ENCODE measurements at regions not wholly inside any gene's neighbourhood (a gene's known extent, or its start where the extent isn't known, plus 50 kb on each side); places are given as distances from the start of the nearest gene placed in this dataset.

- H2AFZ ChIP-seq (ENCODE audit: control insufficient read depth, low read depth, low read length), result no peak overlapping the region
- ATAC-seq (no peak), FAIRE-seq (no peak), DNase-seq (ENCODE audit: low read depth, low spot score) (no peak)
- 7% methylated on average over 3 of the region's 3 CpGs for whole genome bisulfite sequencing (ENCODE audit: insufficient coverage, insufficient replicate concordance, low lambda C conversion rate, missing lambda C conversion rate)
- ChIA-PET SMC1A (ENCODE audit: uncharacterized antibody, unreplicated experiment) (interaction anchor here (0.6 to 1.4 kb wide), 2 partner anchors 10 to 297 kb away, joined by 3 to 5 read pairs; no protein-coding TSS in a partner anchor), POLR2A (no interaction called here), CTCF (no interaction called here), RAD21 (ENCODE audit: unreplicated experiment) (no interaction called here)
- H3K27ac ChIP-seq (ENCODE audit: control insufficient read depth, insufficient read depth), result no peak overlapping the region
- no peak overlapping the region for H3K4me3 ChIP-seq
- H3K79me2 ChIP-seq (ENCODE audit: control insufficient read depth, insufficient read depth, low read length), result no peaks in the 10 kb centered on the region
- no peak overlapping the region for H3K4me2 ChIP-seq (ENCODE audit: control insufficient read depth, insufficient read depth)
- no peaks in the 10 kb centered on the region for H3K36me3 ChIP-seq (ENCODE audit: control insufficient read depth in 2 of 2, insufficient read depth in 2 of 2, low read length in 1 of 2)
- no peak for TF ChIP-seq NBN (IDR thresholded peaks at IDR 0.05)
- TF ChIP-seq PRDM15 (CRISPR knock-in tag; IDR thresholded peaks at IDR 0.05), result no peak
- TF ChIP-seq KAT2A (conservative IDR thresholded peaks at IDR 0.05; ENCODE audit: control insufficient read depth, low read depth, low read length), result no peak
- no peak for TF ChIP-seq IKZF1 (conservative IDR thresholded peaks at IDR 0.05)
- TF ChIP-seq MAX (IDR thresholded peaks at IDR 0.05; ENCODE audit: low read depth, low read length), result no peak
- TF ChIP-seq ZNF207 (IDR thresholded peaks at IDR 0.05; ENCODE audit: borderline replicate concordance), result no peak
- TF ChIP-seq RELA (IDR thresholded peaks at IDR 0.05; ENCODE audit: borderline replicate concordance, partially characterized antibody), result no peak
- no TSS peak for BruUV-seq (replicated peaks)
- no peaks in the 10 kb centered on the region for H3K27me3 ChIP-seq (replicated peaks in 1 of 2; ENCODE audit: control insufficient read depth in 2 of 2, insufficient read depth in 2 of 2, low read length in 1 of 2)
- H3K9me3 ChIP-seq (replicated peaks; ENCODE audit: control insufficient read depth, insufficient read depth, low read length), result no peaks in the 10 kb centered on the region; the same call in 2 of the 3 replicates
- in situ Hi-C loops (cut with MboI) (no loop called here), intact Hi-C loops (cut with micrococcal nuclease; ENCODE audit: unreplicated experiment) (no loop called here)
- H3K9ac ChIP-seq (ENCODE audit: control insufficient read depth, insufficient read depth, low read length), result no peak overlapping the region
- no peaks in the 10 kb centered on the region for H3K4me1 ChIP-seq (ENCODE audit: control insufficient read depth, insufficient read depth, low read length)
- H4K20me1 ChIP-seq (ENCODE audit: control insufficient read depth, insufficient read depth), result no peaks in the 10 kb centered on the region
These were observed 149.8 kb upstream of the JAG1 start for GRCh38 chr20:10823585-10823984.

All from GM12878 (cell line).